AG09309 (cell line): ENCODE measurements at regions not wholly inside any gene's neighbourhood (a gene's known extent, or its start where the extent isn't known, plus 50 kb on each side); places are given as distances from the start of the nearest gene placed in this dataset.

ENCODE experiments used
- DNase-seq: peaks from one replicate; pipeline ENCODE4 v3.0.0-alpha.2; 2010; ENCODE audit warnings: low read depth
- H3K4me3 ChIP-seq: 2 replicates; pipeline ENCODE4 v1.5.1; 2011; ENCODE audit warnings: mild to moderate bottlenecking, low read depth, low read length, moderate library complexity; ENCODE audit not compliant: control insufficient read depth
- TF ChIP-seq, protein P1 (sequence below): IDR thresholded peaks from 2 replicates; pipeline ENCODE4 v1.5.1; 2011; ENCODE audit warnings: mild to moderate bottlenecking, low read depth, low read length, inconsistent platforms; ENCODE audit not compliant: insufficient read depth, control insufficient read depth; ENCODE audit errors: missing control alignments

DNA sequence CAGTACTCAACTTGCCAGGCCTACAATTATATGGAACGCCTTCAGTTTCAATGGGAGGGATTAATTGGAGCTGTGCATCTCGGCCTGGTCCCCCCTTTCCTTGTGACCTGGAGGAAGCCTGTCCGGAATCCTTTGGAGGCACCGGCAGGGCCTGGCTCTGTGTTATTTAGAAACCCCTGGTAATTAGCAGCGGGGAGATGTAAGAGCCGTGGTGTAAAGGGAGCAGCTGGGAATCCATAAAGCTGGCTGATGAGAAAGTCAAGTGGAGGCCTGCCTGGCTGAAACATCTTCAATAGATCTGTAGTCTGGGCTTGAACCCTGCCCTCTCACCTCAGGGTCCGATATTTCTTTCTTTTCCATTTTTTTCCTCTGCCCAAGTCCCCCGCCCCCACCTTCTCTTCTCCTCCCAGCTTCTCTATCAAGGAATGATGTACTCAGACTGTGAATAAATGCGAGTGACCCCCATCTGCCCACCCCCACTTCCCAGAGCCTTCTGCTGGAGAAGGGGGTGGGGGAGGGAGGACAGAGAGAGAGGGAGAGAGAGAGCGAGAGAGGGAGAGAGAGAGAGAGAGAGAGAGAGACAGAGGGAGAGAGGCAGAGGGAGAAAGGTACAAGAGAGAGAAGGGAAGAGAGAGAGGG, 495.5 kb upstream of the ZFHX3 start:
- no peak for DNase-seq
- no peak overlapping the region for H3K4me3 ChIP-seq
- TF ChIP-seq, protein P1, sequence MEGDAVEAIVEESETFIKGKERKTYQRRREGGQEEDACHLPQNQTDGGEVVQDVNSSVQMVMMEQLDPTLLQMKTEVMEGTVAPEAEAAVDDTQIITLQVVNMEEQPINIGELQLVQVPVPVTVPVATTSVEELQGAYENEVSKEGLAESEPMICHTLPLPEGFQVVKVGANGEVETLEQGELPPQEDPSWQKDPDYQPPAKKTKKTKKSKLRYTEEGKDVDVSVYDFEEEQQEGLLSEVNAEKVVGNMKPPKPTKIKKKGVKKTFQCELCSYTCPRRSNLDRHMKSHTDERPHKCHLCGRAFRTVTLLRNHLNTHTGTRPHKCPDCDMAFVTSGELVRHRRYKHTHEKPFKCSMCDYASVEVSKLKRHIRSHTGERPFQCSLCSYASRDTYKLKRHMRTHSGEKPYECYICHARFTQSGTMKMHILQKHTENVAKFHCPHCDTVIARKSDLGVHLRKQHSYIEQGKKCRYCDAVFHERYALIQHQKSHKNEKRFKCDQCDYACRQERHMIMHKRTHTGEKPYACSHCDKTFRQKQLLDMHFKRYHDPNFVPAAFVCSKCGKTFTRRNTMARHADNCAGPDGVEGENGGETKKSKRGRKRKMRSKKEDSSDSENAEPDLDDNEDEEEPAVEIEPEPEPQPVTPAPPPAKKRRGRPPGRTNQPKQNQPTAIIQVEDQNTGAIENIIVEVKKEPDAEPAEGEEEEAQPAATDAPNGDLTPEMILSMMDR = no peak

DNA sequence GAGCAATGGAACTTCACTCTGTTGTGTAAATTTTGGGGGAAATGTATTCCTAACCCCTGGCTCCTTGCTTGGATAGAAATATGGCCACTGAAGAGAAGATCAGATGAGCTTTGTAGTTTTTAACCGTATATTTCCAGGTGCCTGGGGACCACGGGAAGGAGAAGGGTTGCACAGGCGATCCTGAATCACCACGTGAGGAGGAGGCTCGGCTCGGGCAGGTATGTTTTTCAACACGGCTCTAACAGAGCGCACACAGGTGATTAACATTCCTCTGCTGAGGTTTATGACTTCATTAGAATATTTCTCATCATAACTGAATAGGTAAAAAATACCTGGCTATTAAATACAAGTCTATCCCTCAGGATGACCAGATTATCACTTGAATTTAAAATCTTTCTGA, 495.0 kb upstream of the ZFHX3 start:
- no peak overlapping the region for H3K4me3 ChIP-seq
- DNase-seq = no peak
- TF ChIP-seq, protein P1 = no peak

DNA sequence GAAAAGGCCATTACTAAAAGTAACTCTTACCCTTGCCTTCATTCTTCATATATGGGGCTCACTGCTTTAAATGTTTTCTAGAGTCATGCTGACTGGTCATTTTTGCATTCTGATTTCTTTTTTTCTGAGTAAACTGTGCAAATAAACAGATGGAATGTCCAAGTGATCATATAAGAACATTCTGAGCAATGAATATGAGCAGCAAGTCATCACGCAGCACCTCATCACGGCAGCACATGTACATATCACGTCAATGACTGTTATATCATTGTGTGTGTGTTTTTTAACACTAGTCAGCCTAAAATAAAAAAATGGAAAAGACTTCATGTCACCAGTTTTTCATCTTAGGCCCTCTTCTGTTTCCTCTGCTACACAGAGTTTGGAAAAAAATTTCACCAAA, 490.0 kb upstream of the ZFHX3 start:
- DNase-seq = no peak
- no peak overlapping the region for H3K4me3 ChIP-seq
- TF ChIP-seq, protein P1 = no peak

DNA sequence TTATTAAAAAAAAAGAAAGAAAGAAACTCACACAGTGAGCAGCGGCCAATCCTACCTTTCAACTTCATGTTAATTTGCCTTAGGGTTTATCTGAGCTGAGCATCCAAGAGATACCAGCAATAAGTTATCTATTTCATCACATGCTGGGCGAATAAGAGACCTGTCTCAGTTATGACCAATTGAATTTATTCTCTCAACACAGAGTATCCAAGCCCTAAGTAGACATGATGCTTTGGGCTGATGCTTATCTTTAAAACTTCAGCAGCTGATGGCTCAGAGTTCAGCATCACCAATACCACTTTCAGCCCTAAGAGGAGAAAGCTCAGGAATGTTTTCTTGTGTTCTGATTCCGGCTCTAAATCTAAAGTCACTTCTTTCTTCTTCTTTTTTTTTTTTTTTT, 489.0 kb upstream of the ZFHX3 start:
- no peak overlapping the region for H3K4me3 ChIP-seq
- no peak for DNase-seq
- TF ChIP-seq, protein P1 = no peak

DNA sequence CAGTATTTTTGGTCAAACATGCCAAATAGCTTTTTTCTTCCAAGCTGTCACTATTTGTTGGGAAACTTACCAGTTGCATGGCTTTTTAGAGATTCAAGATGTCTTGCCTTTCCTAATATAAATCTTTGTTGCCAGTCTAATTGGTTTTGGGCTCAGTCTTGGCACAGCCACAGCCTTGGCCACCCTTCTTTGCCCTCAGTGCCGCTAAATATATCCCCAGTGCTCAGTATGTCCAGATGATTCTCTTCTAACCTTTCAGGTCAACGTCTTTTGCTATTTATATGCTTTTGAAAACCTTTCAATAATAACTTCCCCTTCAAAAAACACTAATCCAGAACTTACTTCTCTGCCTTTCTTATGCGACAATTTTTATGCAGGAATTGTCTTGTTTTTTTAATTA, 483.1 kb upstream of the ZFHX3 start:
- no peak overlapping the region for H3K4me3 ChIP-seq
- DNase-seq = no peak
- TF ChIP-seq, protein P1 = no peak

DNA sequence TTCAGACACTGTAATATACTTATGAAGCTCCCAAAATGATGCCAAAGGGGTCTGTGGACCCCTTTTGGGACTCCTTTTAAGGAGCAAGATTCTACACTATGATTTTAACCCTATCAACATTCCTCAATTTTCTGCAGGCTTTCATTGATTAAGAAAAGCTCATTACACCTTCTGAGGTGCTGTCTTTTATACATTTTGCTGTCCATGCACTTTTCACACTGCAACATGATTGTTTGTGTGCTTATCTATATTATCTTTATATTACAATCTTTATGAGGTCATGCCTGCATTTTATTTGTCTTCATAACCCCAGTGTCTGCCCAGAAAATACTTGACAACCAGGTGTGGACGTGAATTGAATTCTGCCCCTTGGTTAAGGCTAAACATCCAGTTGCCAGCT, 482.6 kb upstream of the ZFHX3 start:
- TF ChIP-seq, protein P1 = no peak
- no peak overlapping the region for H3K4me3 ChIP-seq
- no peak for DNase-seq

DNA sequence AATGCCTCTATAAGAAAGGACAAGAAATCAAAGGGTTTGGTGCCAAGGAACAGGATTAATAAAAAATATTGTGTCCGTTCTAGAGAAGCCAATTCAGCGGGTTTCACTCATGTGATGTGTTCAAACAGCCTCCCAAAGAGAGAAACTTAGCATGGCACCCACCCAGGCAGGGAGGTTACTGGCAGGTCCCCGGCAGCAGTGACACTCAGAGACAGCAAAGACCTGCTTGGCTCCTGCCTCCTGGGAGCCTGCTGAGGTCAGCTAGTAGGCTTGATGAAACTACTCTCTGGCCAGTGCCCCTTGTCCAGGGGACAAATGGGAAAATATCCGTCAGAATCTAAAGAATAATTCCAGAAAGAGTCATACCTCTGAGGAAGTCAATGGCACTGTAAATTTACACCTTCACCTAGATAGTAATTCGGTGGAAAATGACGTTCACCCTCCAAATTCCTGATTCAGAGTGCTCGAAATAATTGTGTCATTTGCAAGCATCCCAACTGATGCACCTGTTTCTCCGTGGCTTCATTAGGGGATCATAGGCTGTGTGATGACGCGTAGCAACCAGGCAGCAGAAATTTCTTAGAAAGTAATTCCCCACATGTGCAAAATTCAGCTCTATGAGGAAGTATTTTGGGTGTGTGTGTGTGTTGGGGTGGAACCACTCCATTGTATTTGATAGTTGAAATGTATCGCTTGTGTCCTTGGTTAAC, 481.5 kb upstream of the ZFHX3 start:
- TF ChIP-seq, protein P1 = no peak
- H3K4me3 ChIP-seq = no peak overlapping the region
- DNase-seq = no peak
